HTR-8/SVneo (cell line): ENCODE measurements at regions not wholly inside any gene's neighbourhood (a gene's known extent, or its start where the extent isn't known, plus 50 kb on each side); places are given as distances from the start of the nearest gene placed in this dataset.

Experiments
- DNase-seq: peaks from one replicate; pipeline ENCODE4 v3.0.0; 2011; ENCODE audit warnings: low spot score, mixed read lengths; ENCODE audit not compliant: insufficient read length
- FAIRE-seq: peaks from 2 replicates; lab custom pipeline; 2011; peaks lifted over from hg19 to GRCh38; lab: Jason Lieb, UNC

- DNase-seq (no peak), FAIRE-seq (no peak)
Observed at GRCh38 chr16:8293413-8293812, 296.9 kb downstream of the TMEM114 start.

GRCh38 chr16:8292271-8292670, 298.0 kb downstream of the TMEM114 start:
- DNase-seq (no peak), FAIRE-seq (no peak)

- DNase-seq (no peak), FAIRE-seq (no peak)
Observed at GRCh38 chr16:8286348-8286747, 304.0 kb downstream of the TMEM114 start.

- FAIRE-seq, result no peak
Observed at GRCh38 chr16:8283195-8283594, 307.1 kb downstream of the TMEM114 start.

GRCh38 chr16:8278031-8278580, 312.2 kb downstream of the TMEM114 start:
- DNase-seq, result no peak
- no peak for FAIRE-seq

More at GRCh38 chr16:8283195-8283594, 307.1 kb downstream of the TMEM114 start:
- no peak for DNase-seq

- FAIRE-seq, result no peak
- no peak for DNase-seq
Observed at GRCh38 chr16:8271344-8271743, 319.0 kb downstream of the TMEM114 start.

- DNase-seq (no peak), FAIRE-seq (no peak)
Observed at GRCh38 chr16:8262299-8262698, 328.0 kb downstream of the TMEM114 start.

GRCh38 chr16:8260140-8260539, 330.2 kb downstream of the TMEM114 start:
- DNase-seq, result no peak
- FAIRE-seq, result no peak

GRCh38 chr16:8258523-8258922, 331.8 kb downstream of the TMEM114 start:
- no peak for DNase-seq

GRCh38 chr16:8257561-8257960, 332.8 kb downstream of the TMEM114 start:
- FAIRE-seq (no peak), DNase-seq (no peak)

More at GRCh38 chr16:8258523-8258922, 331.8 kb downstream of the TMEM114 start:
- no peak for FAIRE-seq

GRCh38 chr16:8254405-8254804, 335.9 kb downstream of the TMEM114 start:
- FAIRE-seq, result no peak
- DNase-seq, result no peak

- no peak for FAIRE-seq
- no peak for DNase-seq
Observed at GRCh38 chr16:8253718-8254117, 336.6 kb downstream of the TMEM114 start.

GRCh38 chr16:8251727-8252126, 338.6 kb downstream of the TMEM114 start:
- FAIRE-seq (no peak), DNase-seq (no peak)

GRCh38 chr16:8251298-8251697, 339.0 kb downstream of the TMEM114 start:
- FAIRE-seq, result no peak

GRCh38 chr16:8247993-8248392, 342.3 kb downstream of the TMEM114 start:
- no peak for FAIRE-seq
- DNase-seq, result no peak

More at GRCh38 chr16:8251298-8251697, 339.0 kb downstream of the TMEM114 start:
- DNase-seq, result no peak

GRCh38 chr16:8243981-8244380, 346.3 kb downstream of the TMEM114 start:
- FAIRE-seq (no peak), DNase-seq (no peak)

- FAIRE-seq, result no peak
- no peak for DNase-seq
Observed at GRCh38 chr16:8241408-8241807, 348.9 kb downstream of the TMEM114 start.

- FAIRE-seq, result no peak
- no peak for DNase-seq
Observed at GRCh38 chr16:8239443-8239842, 350.9 kb downstream of the TMEM114 start.

GRCh38 chr16:8237452-8237851, 352.9 kb downstream of the TMEM114 start:
- DNase-seq, result no peak

GRCh38 chr16:8236816-8237215, 353.5 kb downstream of the TMEM114 start:
- no peak for FAIRE-seq
- no peak for DNase-seq

More at GRCh38 chr16:8237452-8237851, 352.9 kb downstream of the TMEM114 start:
- no peak for FAIRE-seq

- no peak for FAIRE-seq
- DNase-seq, result no peak
Observed at GRCh38 chr16:8230497-8230896, 359.8 kb downstream of the TMEM114 start.

- DNase-seq (no peak), FAIRE-seq (no peak)
Observed at GRCh38 chr16:8229011-8229520, 361.2 kb downstream of the TMEM114 start.
